ENCODE measurements at regions not wholly inside any gene's neighbourhood (a gene's known extent, or its start where the extent isn't known, plus 50 kb on each side); places are given as distances from the start of the nearest gene placed in this dataset.

GRCh38 chr5:72558046-72558336 lies 50.8 kb upstream of the ZNF366 start:
- DNase-seq (ENCODE audit: low read depth, low spot score) (no peak), FAIRE-seq (no peak)
- Histone ChIP-seq H3K9me3 (ENCODE audit: control insufficient read depth, low read depth, low read length) (no peaks in the 10 kb centered on the region), H3K27ac (ENCODE audit: control insufficient read depth, insufficient read depth, low read length) (no peak overlapping the region), H3K4me1 (ENCODE audit: control insufficient read depth, extremely low read depth, insufficient read depth, low read length) (peaks cover 19% of the 10 kb centered on the region), H2AFZ (ENCODE audit: control insufficient read depth, low read length) (no peak overlapping the region), H3K4me3 (ENCODE audit: control insufficient read depth in 2 of 3, extremely low read depth in 1 of 3, insufficient read depth in 2 of 3, low read depth in 1 of 3, low read length in 3 of 3) (no peak overlapping the region), H3K79me2 (ENCODE audit: control insufficient read depth, insufficient read depth, low read length) (no peaks in the 10 kb centered on the region), H3K9ac (ENCODE audit: control insufficient read depth, extremely low read depth, insufficient read depth, low read length) (no peak overlapping the region), H3K36me3 (ENCODE audit: control insufficient read depth in 2 of 2, extremely low read depth in 1 of 2, insufficient read depth in 2 of 2, low read length in 2 of 2) (no peaks in the 10 kb centered on the region), H4K20me1 (ENCODE audit: control insufficient read depth, extremely low read depth, insufficient read depth, low read length) (no peaks in the 10 kb centered on the region), H3K27me3 (ENCODE audit: control insufficient read depth, extremely low read depth, insufficient read depth, low read length) (no peaks in the 10 kb centered on the region), H3K9me1 (ENCODE audit: control insufficient read depth, extremely low read depth, insufficient read depth, low read length) (no peaks in the 10 kb centered on the region), H3K4me2 (ENCODE audit: control insufficient read depth, extremely low read depth, insufficient read depth, low read depth, low read length) (no peak overlapping the region)
- no peak for TF ChIP-seq EZH2 (IDR thresholded peaks at IDR 0.05; ENCODE audit: low read length)
- no peak for TF ChIP-seq CTCF (optimal IDR thresholded peaks at IDR 0.05 in 1 of 3, IDR thresholded peaks at IDR 0.05 in 1 of 3, conservative IDR thresholded peaks at IDR 0.05 in 1 of 3; ENCODE audit: extremely low read depth in 1 of 3, insufficient read depth in 2 of 3, low read length in 3 of 3)
- dilution Hi-C loops (cut with MboI; ENCODE audit: extremely low pct_ligation_motif_present, low sequenced_read_pairs), result no loop called here

GRCh38 chr5:72557167-72558045 lies 50.2 kb upstream of the ZNF366 start:
- H3K9me3 ChIP-seq (ENCODE audit: control insufficient read depth, low read depth, low read length), result no peaks in the 10 kb centered on the region
- H2AFZ ChIP-seq (ENCODE audit: control insufficient read depth, low read length), result peak overlapping the region; percentile 99
- dilution Hi-C loops (cut with MboI; ENCODE audit: extremely low pct_ligation_motif_present, low sequenced_read_pairs), result no loop called here
- H3K4me2 ChIP-seq (ENCODE audit: control insufficient read depth, extremely low read depth, insufficient read depth, low read depth, low read length), result peak overlapping the region; percentile 82
- H3K9ac ChIP-seq (ENCODE audit: control insufficient read depth, extremely low read depth, insufficient read depth, low read length), result peak overlapping the region; percentile 71
- no peak overlapping the region for H3K27ac ChIP-seq (ENCODE audit: control insufficient read depth, insufficient read depth, low read length)
- DNase-seq (ENCODE audit: low read depth, low spot score) (no peak), FAIRE-seq (no peak)
- peak overlapping the region in 1 of 3 experiments; percentile 64 for H3K4me3 ChIP-seq (ENCODE audit: control insufficient read depth in 2 of 3, extremely low read depth in 1 of 3, insufficient read depth in 2 of 3, low read depth in 1 of 3, low read length in 3 of 3)
- no peaks in the 10 kb centered on the region for H3K36me3 ChIP-seq (ENCODE audit: control insufficient read depth in 2 of 2, extremely low read depth in 1 of 2, insufficient read depth in 2 of 2, low read length in 2 of 2)
- H4K20me1 ChIP-seq (ENCODE audit: control insufficient read depth, extremely low read depth, insufficient read depth, low read length), result no peaks in the 10 kb centered on the region
- no peaks in the 10 kb centered on the region for H3K27me3 ChIP-seq (ENCODE audit: control insufficient read depth, extremely low read depth, insufficient read depth, low read length)
- no peaks in the 10 kb centered on the region for H3K9me1 ChIP-seq (ENCODE audit: control insufficient read depth, extremely low read depth, insufficient read depth, low read length)
- TF ChIP-seq EZH2 (IDR thresholded peaks at IDR 0.05; ENCODE audit: low read length) (no peak), CTCF (optimal IDR thresholded peaks at IDR 0.05 in 1 of 3, IDR thresholded peaks at IDR 0.05 in 1 of 3, conservative IDR thresholded peaks at IDR 0.05 in 1 of 3; ENCODE audit: extremely low read depth in 1 of 3, insufficient read depth in 2 of 3, low read length in 3 of 3) (no peak)
- no peaks in the 10 kb centered on the region for H3K79me2 ChIP-seq (ENCODE audit: control insufficient read depth, insufficient read depth, low read length)
- peaks cover 22% of the 10 kb centered on the region for H3K4me1 ChIP-seq (ENCODE audit: control insufficient read depth, extremely low read depth, insufficient read depth, low read length)
